H1 (cell line): ENCODE measurements at regions not wholly inside any gene's neighbourhood (a gene's known extent, or its start where the extent isn't known, plus 50 kb on each side); places are given as distances from the start of the nearest gene placed in this dataset.

ENCODE experiments used
- CTCF ChIA-PET: fragments of 300-600 bp; sonication (Branson Sonifier 250); formaldehyde crosslinking; loops from one replicate; lab custom pipeline; 2021; ENCODE audit not compliant: partially characterized antibody; lab: Charles Lee
- POLR2A ChIA-PET: fragments of 300-600 bp; sonication (Branson Sonifier 250); formaldehyde crosslinking; loops from one replicate; lab custom pipeline; 2021; ENCODE audit warnings: inconsistent platforms; ENCODE audit not compliant: partially characterized antibody; lab: Charles Lee
- DNase-seq, 2 experiments: peaks; one replicate each; pipeline versions ENCODE4 v3.0.0 to v3.0.0-alpha.2; 2010 to 2022; ENCODE audit warnings: low spot score in 2 of 2, low read depth in 1 of 2, mixed read lengths in 1 of 2
- FAIRE-seq: peaks from 2 replicates; lab custom pipeline; 2011; peaks lifted over from hg19 to GRCh38; lab: Jason Lieb, UNC
- H2AFZ ChIP-seq: 2 replicates; pipeline ENCODE4 v1.8.1; 2012; ENCODE audit warnings: low read length, inconsistent platforms
- H2AK5ac ChIP-seq: 2 replicates; pipeline ENCODE4 v1.6.1; 2013; ENCODE audit warnings: low read depth, low read length
- H2BK120ac ChIP-seq: replicated peaks from 2 replicates; pipeline ENCODE3; 2013; ENCODE audit warnings: low read depth, low read length, inconsistent platforms
- H2BK12ac ChIP-seq: 2 replicates; pipeline ENCODE4 v1.6.1; 2013; ENCODE audit warnings: low read depth, low read length
- H2BK15ac ChIP-seq: 2 replicates; pipeline ENCODE4 v1.6.1; 2013; ENCODE audit warnings: low read length
- H2BK20ac ChIP-seq: 2 replicates; pipeline ENCODE4 v1.6.1; 2013; ENCODE audit warnings: low read length
- H2BK5ac ChIP-seq: 2 replicates; pipeline ENCODE4 v1.6.1; 2013; ENCODE audit warnings: low read depth, low read length
- H3K14ac ChIP-seq: 2 replicates; pipeline ENCODE4 v1.6.1; 2013; ENCODE audit warnings: inconsistent platforms; ENCODE audit not compliant: insufficient read length
- H3K18ac ChIP-seq: 2 replicates; pipeline ENCODE4 v1.6.1; 2013; ENCODE audit warnings: low read length; ENCODE audit errors: extremely low read depth
- H3K23ac ChIP-seq: 2 replicates; pipeline ENCODE4 v1.6.1; 2013; ENCODE audit warnings: inconsistent platforms; ENCODE audit not compliant: insufficient read length
- H3K23me2 ChIP-seq: 2 replicates; pipeline ENCODE4 v1.6.1; 2013; ENCODE audit warnings: low read depth, low read length
- H3K27ac ChIP-seq: 2 replicates; pipeline ENCODE4 v1.6.1; 2011; ENCODE audit warnings: low read depth, low read length, inconsistent platforms
- H3K27me3 ChIP-seq, 4 experiments: replicated peaks in 1 of 4; 1 replicate in 1 of 4; 2 replicates in 3 of 4; pipeline versions ENCODE4 v1.6.1 to v1.8.1; 2011 to 2013; ENCODE audit warnings: low read length in 3 of 4, mild to moderate bottlenecking in 3 of 4, inconsistent platforms in 2 of 4, mixed read lengths in 2 of 4, moderate library complexity in 1 of 4; ENCODE audit not compliant: control insufficient read depth in 3 of 4, insufficient read depth in 3 of 4; ENCODE audit errors: extremely low read depth in 1 of 4
- H3K36me3 ChIP-seq, 4 experiments: 2 replicates each; pipeline versions ENCODE4 v1.6.1 to v1.8.1; 2011 to 2013; ENCODE audit warnings: mild to moderate bottlenecking in 4 of 4, low read length in 3 of 4, moderate library complexity in 2 of 4, control low read depth in 1 of 4, inconsistent platforms in 1 of 4; ENCODE audit not compliant: insufficient read depth in 4 of 4, control insufficient read depth in 2 of 4
- H3K4ac ChIP-seq: replicated peaks from 2 replicates; pipeline ENCODE3; 2013; ENCODE audit warnings: low read length, low read depth, mixed read lengths, inconsistent platforms; ENCODE audit not compliant: insufficient read length
- H3K4me1 ChIP-seq, 4 experiments: replicated peaks in 1 of 4; 1 replicate in 1 of 4; 2 replicates in 3 of 4; pipeline versions ENCODE4 v1.6.1 to v1.8.1; 2011 to 2013; ENCODE audit warnings: low read length in 3 of 4, inconsistent platforms in 2 of 4, mixed read lengths in 1 of 4; ENCODE audit not compliant: insufficient read depth in 4 of 4, control insufficient read depth in 3 of 4
- H3K4me2 ChIP-seq, 2 experiments: 2 replicates each; pipeline versions ENCODE4 v1.6.1 to v1.8.1; 2011 to 2013; ENCODE audit warnings: low read depth in 2 of 2, low read length in 2 of 2, control low read depth in 1 of 2, inconsistent platforms in 1 of 2, mild to moderate bottlenecking in 1 of 2; ENCODE audit not compliant: insufficient read depth in 1 of 2
- H3K4me3 ChIP-seq, 4 experiments: fragments of 200-600, 300-600 bp in 1 of 4; sonication (generic), shearing (Covaris generic), sonication (Bioruptor Twin) in 1 of 4; 2 replicates each; pipeline versions ENCODE4 v1.5.1 to v1.8.1; 2011 to 2016; ENCODE audit warnings: low read length in 4 of 4, low read depth in 3 of 4, control low read depth in 2 of 4, inconsistent platforms in 2 of 4, mild to moderate bottlenecking in 2 of 4, mixed read lengths in 1 of 4, moderate library complexity in 1 of 4; ENCODE audit not compliant: insufficient read depth in 2 of 4; ENCODE audit errors: extremely low read depth in 1 of 4
- H3K56ac ChIP-seq: replicated peaks from 2 replicates; pipeline ENCODE3; 2013; ENCODE audit warnings: low read depth, mild to moderate bottlenecking, mixed read lengths, low read length, inconsistent platforms; ENCODE audit not compliant: insufficient read length
- H3K79me1 ChIP-seq: 2 replicates; pipeline ENCODE4 v1.6.1; 2013; ENCODE audit warnings: low read depth, low read length, control low read depth
- H3K79me2 ChIP-seq, 2 experiments: 2 replicates each; pipeline versions ENCODE4 v1.6.1 to v1.8.1; 2012 to 2013; ENCODE audit warnings: low read length in 2 of 2, mild to moderate bottlenecking in 2 of 2, inconsistent platforms in 1 of 2; ENCODE audit not compliant: insufficient read depth in 2 of 2, control insufficient read depth in 1 of 2
- H3K9ac ChIP-seq, 4 experiments: replicated peaks in 1 of 4; 1 replicate in 1 of 4; 2 replicates in 3 of 4; pipeline versions ENCODE4 v1.6.1 to v1.8.1; 2011 to 2013; ENCODE audit warnings: low read depth in 3 of 4, low read length in 3 of 4, control low read depth in 2 of 4, mild to moderate bottlenecking in 2 of 4, moderate library complexity in 2 of 4, inconsistent platforms in 1 of 4; ENCODE audit errors: extremely low read depth in 1 of 4
- H3K9me3 ChIP-seq, 2 experiments: 2 replicates each; pipeline versions ENCODE4 v1.6.1 to v1.8.1; 2012 to 2013; ENCODE audit warnings: mild to moderate bottlenecking in 2 of 2, moderate library complexity in 2 of 2, control low read depth in 1 of 2, inconsistent platforms in 1 of 2, low read depth in 1 of 2, low read length in 1 of 2, mixed read lengths in 1 of 2; ENCODE audit not compliant: insufficient read depth in 2 of 2
- H4K20me1 ChIP-seq, 2 experiments: replicated peaks in 1 of 2; 2 replicates each; pipeline versions ENCODE3 to v1.8.1; 2011 to 2013; ENCODE audit warnings: inconsistent platforms in 2 of 2, low read length in 2 of 2, mild to moderate bottlenecking in 1 of 2; ENCODE audit not compliant: insufficient read depth in 2 of 2, control insufficient read depth in 1 of 2
- H4K5ac ChIP-seq: 2 replicates; pipeline ENCODE4 v1.6.1; 2013; ENCODE audit warnings: low read length, low read depth, mixed read lengths, inconsistent platforms; ENCODE audit not compliant: insufficient read length
- H4K8ac ChIP-seq: 2 replicates; pipeline ENCODE4 v1.8.0; 2013; ENCODE audit warnings: mild to moderate bottlenecking, moderate library complexity, low read length, inconsistent platforms; ENCODE audit not compliant: insufficient read depth; ENCODE audit errors: extremely low read depth
- H4K91ac ChIP-seq: replicated peaks from 2 replicates; pipeline ENCODE3; 2013; ENCODE audit warnings: low read length, mixed read lengths, inconsistent platforms; ENCODE audit not compliant: insufficient read length
- ASH2L ChIP-seq: fragments of 200-600, 300-600 bp; sonication (generic); IDR thresholded peaks from one replicate; pipeline ENCODE4 v1.7.1; 2017; ENCODE audit warnings: low read length
- BACH1 ChIP-seq: IDR thresholded peaks from 2 replicates; pipeline ENCODE4 v1.6.1; 2012; ENCODE audit warnings: low read length, improper control_type of control experiment
- FOSL1 ChIP-seq: IDR thresholded peaks from 2 replicates; pipeline ENCODE4 v1.6.1; 2011; ENCODE audit warnings: mild to moderate bottlenecking, low read depth, low read length, moderate library complexity; ENCODE audit not compliant: insufficient read depth
- HDAC2 ChIP-seq, 2 experiments: fragments of 300-600 bp in 1 of 2; sonication (generic) in 1 of 2; IDR thresholded peaks; 2 replicates each; pipeline ENCODE4 v1.6.1; 2011 to 2012; ENCODE audit warnings: low read depth in 2 of 2, low read length in 2 of 2, mild to moderate bottlenecking in 2 of 2, moderate library complexity in 2 of 2, borderline replicate concordance in 1 of 2, inconsistent platforms in 1 of 2
- KDM1A ChIP-seq: fragments of 200-600, 300-600 bp; sonication (generic); IDR thresholded peaks from 2 replicates; pipeline ENCODE4 v1.7.1; 2016; ENCODE audit warnings: mild to moderate bottlenecking, low read length, borderline replicate concordance
- TCF12 ChIP-seq: IDR thresholded peaks from 2 replicates; pipeline ENCODE4 v1.6.1; 2011; ENCODE audit warnings: low read depth, mild to moderate bottlenecking, low read length
- WGBS, 2 experiments: shearing (Covaris generic) in 1 of 2; methylation state at CpG; one replicate each; pipeline versions ENCODE4 v1.1.6 to v1.1.7; 2013 to 2015; ENCODE audit warnings: low lambda C conversion rate in 2 of 2, mixed read lengths in 2 of 2, inconsistent platforms in 1 of 2, low coverage in 1 of 2, missing lambda C conversion rate in 1 of 2; ENCODE audit not compliant: insufficient replicate concordance in 2 of 2, insufficient coverage in 1 of 2, insufficient read length in 1 of 2; ENCODE audit errors: extremely low coverage in 1 of 2, missing lambda C conversion rate in 1 of 2; 5-methylcytosine and 5-hydroxymethylcytosine counted together
- TF ChIP-seq, protein P1 (sequence below): IDR thresholded peaks from 2 replicates; pipeline ENCODE4 v1.6.1; 2012; ENCODE audit warnings: low read length, inconsistent platforms

GRCh38 chr5:54669845-54670244 is 152.3 kb downstream of the SNX18 start:
- CTCF ChIA-PET = interaction anchor here (1.0 kb wide), 1 partner anchor 181 kb away, joined by 3 read pairs; no protein-coding TSS in a partner anchor
- no peak for FAIRE-seq
- no peaks in the 10 kb centered on the region for H4K20me1 ChIP-seq
- TF ChIP-seq, protein P1, sequence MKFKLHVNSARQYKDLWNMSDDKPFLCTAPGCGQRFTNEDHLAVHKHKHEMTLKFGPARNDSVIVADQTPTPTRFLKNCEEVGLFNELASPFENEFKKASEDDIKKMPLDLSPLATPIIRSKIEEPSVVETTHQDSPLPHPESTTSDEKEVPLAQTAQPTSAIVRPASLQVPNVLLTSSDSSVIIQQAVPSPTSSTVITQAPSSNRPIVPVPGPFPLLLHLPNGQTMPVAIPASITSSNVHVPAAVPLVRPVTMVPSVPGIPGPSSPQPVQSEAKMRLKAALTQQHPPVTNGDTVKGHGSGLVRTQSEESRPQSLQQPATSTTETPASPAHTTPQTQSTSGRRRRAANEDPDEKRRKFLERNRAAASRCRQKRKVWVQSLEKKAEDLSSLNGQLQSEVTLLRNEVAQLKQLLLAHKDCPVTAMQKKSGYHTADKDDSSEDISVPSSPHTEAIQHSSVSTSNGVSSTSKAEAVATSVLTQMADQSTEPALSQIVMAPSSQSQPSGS = no peak
- TF ChIP-seq FOSL1 (no peak), TCF12 (no peak), BACH1 (no peak), KDM1A (no peak), HDAC2 (IDR thresholded peaks at IDR 0.05; ENCODE audit: borderline replicate concordance in 1 of 2, low read depth in 2 of 2, low read length in 2 of 2) (no peak), ASH2L (no peak)

More at GRCh38 chr5:54669845-54670244, 152.3 kb downstream of the SNX18 start:
- no peak overlapping the region for H2BK15ac ChIP-seq
- H4K8ac ChIP-seq = no peak overlapping the region
- no peak overlapping the region for H3K56ac ChIP-seq
- H3K4ac ChIP-seq = no peak overlapping the region
- no peaks in the 10 kb centered on the region for H3K23me2 ChIP-seq
- H3K14ac ChIP-seq = no peak overlapping the region
- no peak overlapping the region for H3K9ac ChIP-seq
- H3K9me3 ChIP-seq = peaks cover 6 to 17% of the 10 kb centered on the region in 2 experiments
- H3K23ac ChIP-seq = no peak overlapping the region
- no peak overlapping the region for H2AFZ ChIP-seq
- H3K36me3 ChIP-seq = no peaks in the 10 kb centered on the region
- DNase-seq = no peak
- H2BK20ac ChIP-seq = no peak overlapping the region
- no peak overlapping the region for H2BK12ac ChIP-seq
- no peak overlapping the region for H4K91ac ChIP-seq
- no peaks in the 10 kb centered on the region for H3K27me3 ChIP-seq
- no peak overlapping the region for H3K18ac ChIP-seq
- H3K4me3 ChIP-seq = no peak overlapping the region
- no peak overlapping the region for H3K4me2 ChIP-seq
- WGBS, 2 experiments = 95% methylated on average over 1 of the region's 1 CpG; no CpG with 5 or more reads in 1 of the 2 experiments
- H2BK120ac ChIP-seq = no peak overlapping the region
- POLR2A ChIA-PET = no interaction called here
- no peak overlapping the region for H2BK5ac ChIP-seq
- H2AK5ac ChIP-seq = no peak overlapping the region
- H3K4me1 ChIP-seq = no peaks in the 10 kb centered on the region
- no peak overlapping the region for H3K27ac ChIP-seq
- no peaks in the 10 kb centered on the region for H3K79me2 ChIP-seq
- no peaks in the 10 kb centered on the region for H3K79me1 ChIP-seq
- no peak overlapping the region for H4K5ac ChIP-seq
